ENCODE measurements at regions not wholly inside any gene's neighbourhood (a gene's known extent, or its start where the extent isn't known, plus 50 kb on each side); places are given as distances from the start of the nearest gene placed in this dataset.

DNA sequence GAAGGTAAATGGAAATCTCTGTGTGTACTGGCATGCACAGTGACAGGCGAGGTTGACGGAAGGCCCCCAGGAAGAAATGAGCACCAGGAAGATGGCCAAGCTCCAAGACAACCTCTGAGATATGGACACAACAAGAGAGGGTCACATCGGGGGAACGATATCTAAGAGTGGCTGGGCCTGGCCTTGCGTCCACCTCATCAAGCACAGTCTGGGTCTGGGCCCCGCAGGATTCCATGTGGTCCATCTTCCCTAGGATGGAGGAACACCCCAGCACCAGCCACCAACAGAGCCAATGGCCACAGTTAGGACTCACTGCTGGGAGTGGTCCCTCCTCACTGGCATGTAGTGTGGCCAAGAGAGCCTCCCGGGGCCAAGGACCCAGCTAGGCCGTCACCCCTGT, 272.6 kb upstream of the AGTR2 start:
- Mint-ChIP-seq H3K4me1 (peaks cover 5% of the 10 kb centered on the region), H3K27ac (no peak overlapping the region), H3K9me3 (no peaks in the 10 kb centered on the region), H3K27me3 (ENCODE audit: low read depth) (no peaks in the 10 kb centered on the region; the same call in 1 of the 2 replicates), H3K36me3 (peaks cover 34% of the 10 kb centered on the region), H3K4me3 (no peak overlapping the region)
- POLR2A ChIA-PET = no interaction called here
- no peak for ATAC-seq
- TF ChIP-seq, protein P1, sequence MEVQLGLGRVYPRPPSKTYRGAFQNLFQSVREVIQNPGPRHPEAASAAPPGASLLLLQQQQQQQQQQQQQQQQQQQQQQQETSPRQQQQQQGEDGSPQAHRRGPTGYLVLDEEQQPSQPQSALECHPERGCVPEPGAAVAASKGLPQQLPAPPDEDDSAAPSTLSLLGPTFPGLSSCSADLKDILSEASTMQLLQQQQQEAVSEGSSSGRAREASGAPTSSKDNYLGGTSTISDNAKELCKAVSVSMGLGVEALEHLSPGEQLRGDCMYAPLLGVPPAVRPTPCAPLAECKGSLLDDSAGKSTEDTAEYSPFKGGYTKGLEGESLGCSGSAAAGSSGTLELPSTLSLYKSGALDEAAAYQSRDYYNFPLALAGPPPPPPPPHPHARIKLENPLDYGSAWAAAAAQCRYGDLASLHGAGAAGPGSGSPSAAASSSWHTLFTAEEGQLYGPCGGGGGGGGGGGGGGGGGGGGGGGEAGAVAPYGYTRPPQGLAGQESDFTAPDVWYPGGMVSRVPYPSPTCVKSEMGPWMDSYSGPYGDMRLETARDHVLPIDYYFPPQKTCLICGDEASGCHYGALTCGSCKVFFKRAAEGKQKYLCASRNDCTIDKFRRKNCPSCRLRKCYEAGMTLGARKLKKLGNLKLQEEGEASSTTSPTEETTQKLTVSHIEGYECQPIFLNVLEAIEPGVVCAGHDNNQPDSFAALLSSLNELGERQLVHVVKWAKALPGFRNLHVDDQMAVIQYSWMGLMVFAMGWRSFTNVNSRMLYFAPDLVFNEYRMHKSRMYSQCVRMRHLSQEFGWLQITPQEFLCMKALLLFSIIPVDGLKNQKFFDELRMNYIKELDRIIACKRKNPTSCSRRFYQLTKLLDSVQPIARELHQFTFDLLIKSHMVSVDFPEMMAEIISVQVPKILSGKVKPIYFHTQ (CRISPR knock-in tag; IDR thresholded peaks at IDR 0.05) = no peak
- no peak for TF ChIP-seq ZNF416 (CRISPR knock-in tag; IDR thresholded peaks at IDR 0.05)
- TF ChIP-seq JAZF1 (CRISPR knock-in tag; IDR thresholded peaks at IDR 0.05) = no peak
- TF ChIP-seq, protein P2, sequence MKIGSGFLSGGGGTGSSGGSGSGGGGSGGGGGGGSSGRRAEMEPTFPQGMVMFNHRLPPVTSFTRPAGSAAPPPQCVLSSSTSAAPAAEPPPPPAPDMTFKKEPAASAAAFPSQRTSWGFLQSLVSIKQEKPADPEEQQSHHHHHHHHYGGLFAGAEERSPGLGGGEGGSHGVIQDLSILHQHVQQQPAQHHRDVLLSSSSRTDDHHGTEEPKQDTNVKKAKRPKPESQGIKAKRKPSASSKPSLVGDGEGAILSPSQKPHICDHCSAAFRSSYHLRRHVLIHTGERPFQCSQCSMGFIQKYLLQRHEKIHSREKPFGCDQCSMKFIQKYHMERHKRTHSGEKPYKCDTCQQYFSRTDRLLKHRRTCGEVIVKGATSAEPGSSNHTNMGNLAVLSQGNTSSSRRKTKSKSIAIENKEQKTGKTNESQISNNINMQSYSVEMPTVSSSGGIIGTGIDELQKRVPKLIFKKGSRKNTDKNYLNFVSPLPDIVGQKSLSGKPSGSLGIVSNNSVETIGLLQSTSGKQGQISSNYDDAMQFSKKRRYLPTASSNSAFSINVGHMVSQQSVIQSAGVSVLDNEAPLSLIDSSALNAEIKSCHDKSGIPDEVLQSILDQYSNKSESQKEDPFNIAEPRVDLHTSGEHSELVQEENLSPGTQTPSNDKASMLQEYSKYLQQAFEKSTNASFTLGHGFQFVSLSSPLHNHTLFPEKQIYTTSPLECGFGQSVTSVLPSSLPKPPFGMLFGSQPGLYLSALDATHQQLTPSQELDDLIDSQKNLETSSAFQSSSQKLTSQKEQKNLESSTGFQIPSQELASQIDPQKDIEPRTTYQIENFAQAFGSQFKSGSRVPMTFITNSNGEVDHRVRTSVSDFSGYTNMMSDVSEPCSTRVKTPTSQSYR (CRISPR knock-in tag; IDR thresholded peaks at IDR 0.05) = no peak
- TF ChIP-seq, protein P3, sequence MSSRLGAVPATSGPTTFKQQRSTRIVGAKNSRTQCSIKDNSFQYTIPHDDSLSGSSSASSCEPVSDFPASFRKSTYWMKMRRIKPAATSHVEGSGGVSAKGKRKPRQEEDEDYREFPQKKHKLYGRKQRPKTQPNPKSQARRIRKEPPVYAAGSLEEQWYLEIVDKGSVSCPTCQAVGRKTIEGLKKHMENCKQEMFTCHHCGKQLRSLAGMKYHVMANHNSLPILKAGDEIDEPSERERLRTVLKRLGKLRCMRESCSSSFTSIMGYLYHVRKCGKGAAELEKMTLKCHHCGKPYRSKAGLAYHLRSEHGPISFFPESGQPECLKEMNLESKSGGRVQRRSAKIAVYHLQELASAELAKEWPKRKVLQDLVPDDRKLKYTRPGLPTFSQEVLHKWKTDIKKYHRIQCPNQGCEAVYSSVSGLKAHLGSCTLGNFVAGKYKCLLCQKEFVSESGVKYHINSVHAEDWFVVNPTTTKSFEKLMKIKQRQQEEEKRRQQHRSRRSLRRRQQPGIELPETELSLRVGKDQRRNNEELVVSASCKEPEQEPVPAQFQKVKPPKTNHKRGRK (CRISPR knock-in tag; IDR thresholded peaks at IDR 0.05; ENCODE audit: borderline replicate concordance) = no peak
- no peak for TF ChIP-seq ZBTB21 (CRISPR knock-in tag; IDR thresholded peaks at IDR 0.05; ENCODE audit: borderline replicate concordance)
- TF ChIP-seq, protein P4, sequence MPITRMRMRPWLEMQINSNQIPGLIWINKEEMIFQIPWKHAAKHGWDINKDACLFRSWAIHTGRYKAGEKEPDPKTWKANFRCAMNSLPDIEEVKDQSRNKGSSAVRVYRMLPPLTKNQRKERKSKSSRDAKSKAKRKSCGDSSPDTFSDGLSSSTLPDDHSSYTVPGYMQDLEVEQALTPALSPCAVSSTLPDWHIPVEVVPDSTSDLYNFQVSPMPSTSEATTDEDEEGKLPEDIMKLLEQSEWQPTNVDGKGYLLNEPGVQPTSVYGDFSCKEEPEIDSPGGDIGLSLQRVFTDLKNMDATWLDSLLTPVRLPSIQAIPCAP (CRISPR knock-in tag; IDR thresholded peaks at IDR 0.05) = no peak
- TF ChIP-seq NFYB (CRISPR knock-in tag; conservative IDR thresholded peaks at IDR 0.05; ENCODE audit: low read depth) = no peak
- TF ChIP-seq, protein P5, sequence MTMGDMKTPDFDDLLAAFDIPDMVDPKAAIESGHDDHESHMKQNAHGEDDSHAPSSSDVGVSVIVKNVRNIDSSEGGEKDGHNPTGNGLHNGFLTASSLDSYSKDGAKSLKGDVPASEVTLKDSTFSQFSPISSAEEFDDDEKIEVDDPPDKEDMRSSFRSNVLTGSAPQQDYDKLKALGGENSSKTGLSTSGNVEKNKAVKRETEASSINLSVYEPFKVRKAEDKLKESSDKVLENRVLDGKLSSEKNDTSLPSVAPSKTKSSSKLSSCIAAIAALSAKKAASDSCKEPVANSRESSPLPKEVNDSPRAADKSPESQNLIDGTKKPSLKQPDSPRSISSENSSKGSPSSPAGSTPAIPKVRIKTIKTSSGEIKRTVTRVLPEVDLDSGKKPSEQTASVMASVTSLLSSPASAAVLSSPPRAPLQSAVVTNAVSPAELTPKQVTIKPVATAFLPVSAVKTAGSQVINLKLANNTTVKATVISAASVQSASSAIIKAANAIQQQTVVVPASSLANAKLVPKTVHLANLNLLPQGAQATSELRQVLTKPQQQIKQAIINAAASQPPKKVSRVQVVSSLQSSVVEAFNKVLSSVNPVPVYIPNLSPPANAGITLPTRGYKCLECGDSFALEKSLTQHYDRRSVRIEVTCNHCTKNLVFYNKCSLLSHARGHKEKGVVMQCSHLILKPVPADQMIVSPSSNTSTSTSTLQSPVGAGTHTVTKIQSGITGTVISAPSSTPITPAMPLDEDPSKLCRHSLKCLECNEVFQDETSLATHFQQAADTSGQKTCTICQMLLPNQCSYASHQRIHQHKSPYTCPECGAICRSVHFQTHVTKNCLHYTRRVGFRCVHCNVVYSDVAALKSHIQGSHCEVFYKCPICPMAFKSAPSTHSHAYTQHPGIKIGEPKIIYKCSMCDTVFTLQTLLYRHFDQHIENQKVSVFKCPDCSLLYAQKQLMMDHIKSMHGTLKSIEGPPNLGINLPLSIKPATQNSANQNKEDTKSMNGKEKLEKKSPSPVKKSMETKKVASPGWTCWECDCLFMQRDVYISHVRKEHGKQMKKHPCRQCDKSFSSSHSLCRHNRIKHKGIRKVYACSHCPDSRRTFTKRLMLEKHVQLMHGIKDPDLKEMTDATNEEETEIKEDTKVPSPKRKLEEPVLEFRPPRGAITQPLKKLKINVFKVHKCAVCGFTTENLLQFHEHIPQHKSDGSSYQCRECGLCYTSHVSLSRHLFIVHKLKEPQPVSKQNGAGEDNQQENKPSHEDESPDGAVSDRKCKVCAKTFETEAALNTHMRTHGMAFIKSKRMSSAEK (CRISPR knock-in tag; IDR thresholded peaks at IDR 0.05; ENCODE audit: borderline replicate concordance) = no peak
- no peak for TF ChIP-seq ETV6 (CRISPR knock-in tag; IDR thresholded peaks at IDR 0.05)
- no peak for TF ChIP-seq RELA (CRISPR knock-in tag; IDR thresholded peaks at IDR 0.05; ENCODE audit: borderline replicate concordance)
- no peak for TF ChIP-seq ESRRA (CRISPR knock-in tag; IDR thresholded peaks at IDR 0.05; ENCODE audit: borderline replicate concordance)
- DNase-seq (ENCODE audit: low spot score) = no peak
- CTCF ChIA-PET = no interaction called here

Measured in WTC11 (cell line).